Left colon (tissue), 2 donors: ENCODE measurements at regions not wholly inside any gene's neighbourhood (a gene's known extent, or its start where the extent isn't known, plus 50 kb on each side); places are given as distances from the start of the nearest gene placed in this dataset.

Experiments used
- ATAC-seq: fragments of 200-7000 bp; cut with Tn5 transposase; one replicate; pipeline ENCODE4 v1.9.1; 2020; ENCODE audit warnings: mild to moderate bottlenecking, moderate library complexity
- DNase-seq, 2 donors: peaks; one replicate each; pipeline ENCODE4 v3.0.0-alpha.2; 2020
- intact Hi-C, 2 donors: fragments of 100-400 bp; cut with DNase I in 1 of 2; cut with micrococcal nuclease in 1 of 2; formaldehyde crosslinking; loops; one replicate each; pipeline versions ENCODE4 v1.11.2 to v1.14.0; 2022; cut with DNase I, micrococcal nuclease
- donor health status: DM: no; HTN: no; CAD: no.
- donor health status: DM: yes; HTN: yes; CAD: no.

- ATAC-seq (no peak), DNase-seq (no peak)
- intact Hi-C loops: no loop called here
These were observed 995.9 kb downstream of the MCTP2 start for GRCh38 chr15:95227235-95227634.

GRCh38 chr15:95228856-95229555, 997.6 kb downstream of the MCTP2 start:
- DNase-seq (no peak), ATAC-seq (no peak)
- intact Hi-C loops: no loop called here

- DNase-seq (no peak), ATAC-seq (no peak)
- intact Hi-C loops: no loop called here
These were observed 1003.7 kb downstream of the MCTP2 start for GRCh38 chr15:95235033-95235432.

GRCh38 chr15:95247071-95247984, 1016.0 kb downstream of the MCTP2 start:
- intact Hi-C loops: no loop called here
- no peak for DNase-seq
- no peak for ATAC-seq

- intact Hi-C loops: no loop called here
- ATAC-seq: no peak
These were observed 1018.2 kb downstream of the MCTP2 start for GRCh38 chr15:95249524-95249923.

GRCh38 chr15:95252404-95252803, 1021.0 kb downstream of the MCTP2 start:
- no peak for DNase-seq
- no peak for ATAC-seq
- intact Hi-C loops: loop anchor here in 1 of 2 donors (10.0 kb wide), 2 partner anchors 1072 to 1982 kb away; no protein-coding TSS in a partner anchor

More at GRCh38 chr15:95249524-95249923, 1018.2 kb downstream of the MCTP2 start:
- no peak for DNase-seq

GRCh38 chr15:95254263-95254662, 1022.9 kb downstream of the MCTP2 start:
- no peak for ATAC-seq
- intact Hi-C loops: loop anchor here in 1 of 2 donors (10.0 kb wide), 2 partner anchors 1071 to 1981 kb away; no protein-coding TSS in a partner anchor
- DNase-seq: no peak

GRCh38 chr15:95259513-95259912, 1028.2 kb downstream of the MCTP2 start:
- ATAC-seq: peak; percentile 52
- intact Hi-C loops: loop anchor here in 1 of 2 donors (10.0 kb wide), 2 partner anchors 1065 to 1975 kb away; no protein-coding TSS in a partner anchor
- DNase-seq: peak; percentile 34 to 46

GRCh38 chr15:95259965-95260364, 1028.6 kb downstream of the MCTP2 start:
- intact Hi-C loops: loop anchor here in 1 of 2 donors (10.0 kb wide), 3 partner anchors 1065 to 1975 kb away; no protein-coding TSS in a partner anchor
- no peak for DNase-seq

GRCh38 chr15:95260856-95261255, 1029.5 kb downstream of the MCTP2 start:
- DNase-seq (no peak), ATAC-seq (no peak)
- intact Hi-C loops: loop anchor here in 1 of 2 donors (10.0 kb wide), 1 partner anchor 1094 kb away; no protein-coding TSS in a partner anchor

More at GRCh38 chr15:95259965-95260364, 1028.6 kb downstream of the MCTP2 start:
- ATAC-seq: no peak

- intact Hi-C loops: loop anchor here in 1 of 2 donors (10.0 kb wide), 1 partner anchor 1093 kb away; no protein-coding TSS in a partner anchor
- ATAC-seq (no peak), DNase-seq (no peak)
These were observed 1030.2 kb downstream of the MCTP2 start for GRCh38 chr15:95261546-95261945.

- no peak for ATAC-seq
- no peak for DNase-seq
- intact Hi-C loops: loop anchor here in 1 of 2 donors (10.0 kb wide), 1 partner anchor 1093 kb away; no protein-coding TSS in a partner anchor
These were observed 1030.6 kb downstream of the MCTP2 start for GRCh38 chr15:95261968-95262367.

GRCh38 chr15:95262866-95263564, 1031.7 kb downstream of the MCTP2 start:
- intact Hi-C loops: loop anchor here in 1 of 2 donors (10.0 kb wide), 1 partner anchor 1092 kb away; no protein-coding TSS in a partner anchor
- ATAC-seq (no peak), DNase-seq (no peak)

- ATAC-seq (no peak), DNase-seq (no peak)
- intact Hi-C loops: loop anchor here in 1 of 2 donors (10.0 kb wide), 1 partner anchor 1091 kb away; no protein-coding TSS in a partner anchor
These were observed 1032.4 kb downstream of the MCTP2 start for GRCh38 chr15:95263751-95264150.

- no peak for DNase-seq
- no peak for ATAC-seq
- intact Hi-C loops: loop anchor here in 1 of 2 donors (10.0 kb wide), 1 partner anchor 1089 kb away; no protein-coding TSS in a partner anchor
These were observed 1034.1 kb downstream of the MCTP2 start for GRCh38 chr15:95265419-95265997.

- ATAC-seq: no peak
- intact Hi-C loops: loop anchor here in 1 of 2 donors (10.0 kb wide), 1 partner anchor 1088 kb away; no protein-coding TSS in a partner anchor
- no peak for DNase-seq
These were observed 1035.2 kb downstream of the MCTP2 start for GRCh38 chr15:95266451-95267061.

GRCh38 chr15:95267481-95267880, 1036.1 kb downstream of the MCTP2 start:
- intact Hi-C loops: loop anchor here in 1 of 2 donors (10.0 kb wide), 1 partner anchor 1087 kb away; no protein-coding TSS in a partner anchor
- ATAC-seq (no peak), DNase-seq (no peak)
